ENCODE measurements at regions not wholly inside any gene's neighbourhood (a gene's known extent, or its start where the extent isn't known, plus 50 kb on each side); places are given as distances from the start of the nearest gene placed in this dataset.

- no peak overlapping the region for H3K27ac Mint-ChIP-seq
- Histone ChIP-seq H3K27ac (ENCODE audit: insufficient read depth, low read length, poor library complexity, severe bottlenecking) (no peak overlapping the region), H3K36me3 (ENCODE audit: control insufficient read depth, insufficient read depth, low read length) (no peaks in the 10 kb centered on the region), H3K9me3 (ENCODE audit: control insufficient read depth in 2 of 2, low read length in 2 of 2) (no peaks in the 10 kb centered on the region), H3K27me3 (ENCODE audit: control insufficient read depth, insufficient read depth, low read length) (no peaks in the 10 kb centered on the region), H3K4me1 (ENCODE audit: control insufficient read depth, insufficient read depth, low read length, poor library complexity, severe bottlenecking) (no peaks in the 10 kb centered on the region), H3K4me3 (ENCODE audit: low read depth, low read length) (no peak overlapping the region)
- H3K9me3 Mint-ChIP-seq = peaks cover 0 to 3% (median 0%) of the 10 kb centered on the region in 7 donors
- H3K36me3 Mint-ChIP-seq = no peaks in the 10 kb centered on the region
- DNase-seq (no peak), ATAC-seq (ENCODE audit: low read depth in 2 of 2) (no peak)
- H3K4me3 Mint-ChIP-seq = no peak overlapping the region
- H3K27me3 Mint-ChIP-seq = peaks cover 2% of the 10 kb centered on the region
- H3K4me1 Mint-ChIP-seq = no peaks in the 10 kb centered on the region
Observed at GRCh38 chr20:56843386-56843785, 214.3 kb downstream of the TFAP2C start.

GRCh38 chr20:56843817-56844216 lies 214.7 kb downstream of the TFAP2C start:
- Mint-ChIP-seq H3K4me1 (no peaks in the 10 kb centered on the region), H3K27ac (no peak overlapping the region), H3K4me3 (no peak overlapping the region), H3K9me3 (peaks cover 0 to 3% (median 0%) of the 10 kb centered on the region in 7 donors), H3K27me3 (no peaks in the 10 kb centered on the region), H3K36me3 (no peaks in the 10 kb centered on the region)
- DNase-seq (no peak), ATAC-seq (ENCODE audit: low read depth in 2 of 2) (no peak)
- Histone ChIP-seq H3K4me1 (ENCODE audit: control insufficient read depth, insufficient read depth, low read length, poor library complexity, severe bottlenecking) (no peaks in the 10 kb centered on the region), H3K4me3 (ENCODE audit: low read depth, low read length) (no peak overlapping the region), H3K9me3 (ENCODE audit: control insufficient read depth in 2 of 2, low read length in 2 of 2) (no peaks in the 10 kb centered on the region), H3K36me3 (ENCODE audit: control insufficient read depth, insufficient read depth, low read length) (no peaks in the 10 kb centered on the region), H3K27me3 (ENCODE audit: control insufficient read depth, insufficient read depth, low read length) (no peaks in the 10 kb centered on the region), H3K27ac (ENCODE audit: insufficient read depth, low read length, poor library complexity, severe bottlenecking) (no peak overlapping the region)

GRCh38 chr20:56845546-56846086 lies 216.5 kb downstream of the TFAP2C start:
- no peaks in the 10 kb centered on the region for H3K4me1 Mint-ChIP-seq
- H3K36me3 Mint-ChIP-seq = no peaks in the 10 kb centered on the region
- no peaks in the 10 kb centered on the region for H3K36me3 ChIP-seq (ENCODE audit: control insufficient read depth, insufficient read depth, low read length)

GRCh38 chr20:56848561-56848960 lies 219.5 kb downstream of the TFAP2C start:
- H3K27ac Mint-ChIP-seq = no peak overlapping the region
- H3K27me3 Mint-ChIP-seq = no peaks in the 10 kb centered on the region
- ATAC-seq (ENCODE audit: low read depth in 2 of 2) (no peak), DNase-seq (no peak)
- Histone ChIP-seq H3K4me1 (ENCODE audit: control insufficient read depth, insufficient read depth, low read length, poor library complexity, severe bottlenecking) (no peaks in the 10 kb centered on the region), H3K9me3 (ENCODE audit: control insufficient read depth in 2 of 2, low read length in 2 of 2) (no peaks in the 10 kb centered on the region), H3K27me3 (ENCODE audit: control insufficient read depth, insufficient read depth, low read length) (no peaks in the 10 kb centered on the region), H3K36me3 (ENCODE audit: control insufficient read depth, insufficient read depth, low read length) (no peaks in the 10 kb centered on the region), H3K4me3 (ENCODE audit: low read depth, low read length) (no peak overlapping the region), H3K27ac (ENCODE audit: insufficient read depth, low read length, poor library complexity, severe bottlenecking) (no peak overlapping the region)
- H3K4me3 Mint-ChIP-seq = no peak overlapping the region
- H3K4me1 Mint-ChIP-seq = no peaks in the 10 kb centered on the region
- H3K9me3 Mint-ChIP-seq = peaks cover 0 to 5% (median 0%) of the 10 kb centered on the region in 7 donors
- H3K36me3 Mint-ChIP-seq = no peaks in the 10 kb centered on the region

More at GRCh38 chr20:56845546-56846086, 216.5 kb downstream of the TFAP2C start:
- H3K4me3 ChIP-seq (ENCODE audit: low read depth, low read length) = no peak overlapping the region
- H3K4me1 ChIP-seq (ENCODE audit: control insufficient read depth, insufficient read depth, low read length, poor library complexity, severe bottlenecking) = no peaks in the 10 kb centered on the region
- no peaks in the 10 kb centered on the region for H3K27me3 ChIP-seq (ENCODE audit: control insufficient read depth, insufficient read depth, low read length)
- no peak for DNase-seq
- ATAC-seq (ENCODE audit: low read depth in 2 of 2) = no peak
- no peaks in the 10 kb centered on the region for H3K27me3 Mint-ChIP-seq
- H3K27ac ChIP-seq (ENCODE audit: insufficient read depth, low read length, poor library complexity, severe bottlenecking) = no peak overlapping the region
- no peak overlapping the region for H3K27ac Mint-ChIP-seq
- H3K9me3 ChIP-seq (ENCODE audit: control insufficient read depth in 2 of 2, low read length in 2 of 2) = no peaks in the 10 kb centered on the region
- no peak overlapping the region for H3K4me3 Mint-ChIP-seq
- H3K9me3 Mint-ChIP-seq = peaks cover 0 to 5% (median 0%) of the 10 kb centered on the region in 7 donors

GRCh38 chr20:56851552-56851951 lies 222.4 kb downstream of the TFAP2C start:
- no peak overlapping the region for H3K4me3 Mint-ChIP-seq
- peaks cover under 1% of the 10 kb centered on the region for H3K27me3 Mint-ChIP-seq
- no peaks in the 10 kb centered on the region for H3K4me1 Mint-ChIP-seq

GRCh38 chr20:56855708-56856107 lies 226.6 kb downstream of the TFAP2C start:
- Histone ChIP-seq H3K4me1 (ENCODE audit: control insufficient read depth, insufficient read depth, low read length, poor library complexity, severe bottlenecking) (no peaks in the 10 kb centered on the region), H3K4me3 (ENCODE audit: low read depth, low read length) (no peak overlapping the region), H3K36me3 (ENCODE audit: control insufficient read depth, insufficient read depth, low read length) (no peaks in the 10 kb centered on the region), H3K27me3 (ENCODE audit: control insufficient read depth, insufficient read depth, low read length) (no peaks in the 10 kb centered on the region), H3K27ac (ENCODE audit: insufficient read depth, low read length, poor library complexity, severe bottlenecking) (no peak overlapping the region), H3K9me3 (ENCODE audit: control insufficient read depth in 2 of 2, low read length in 2 of 2) (no peaks in the 10 kb centered on the region)
- Mint-ChIP-seq H3K27me3 (peaks cover 10% of the 10 kb centered on the region), H3K4me3 (no peak overlapping the region), H3K9me3 (peaks cover 0 to 3% (median 0%) of the 10 kb centered on the region in 7 donors), H3K4me1 (no peaks in the 10 kb centered on the region), H3K27ac (no peak overlapping the region), H3K36me3 (no peaks in the 10 kb centered on the region)
- ATAC-seq (ENCODE audit: low read depth in 2 of 2) = no peak
- no peak for DNase-seq

More at GRCh38 chr20:56851552-56851951, 222.4 kb downstream of the TFAP2C start:
- Mint-ChIP-seq H3K9me3 (peaks cover 0 to 3% (median 0%) of the 10 kb centered on the region in 7 donors), H3K27ac (no peak overlapping the region), H3K36me3 (no peaks in the 10 kb centered on the region)
- Histone ChIP-seq H3K9me3 (ENCODE audit: control insufficient read depth in 2 of 2, low read length in 2 of 2) (no peaks in the 10 kb centered on the region), H3K4me3 (ENCODE audit: low read depth, low read length) (no peak overlapping the region), H3K27me3 (ENCODE audit: control insufficient read depth, insufficient read depth, low read length) (no peaks in the 10 kb centered on the region), H3K27ac (ENCODE audit: insufficient read depth, low read length, poor library complexity, severe bottlenecking) (no peak overlapping the region), H3K36me3 (ENCODE audit: control insufficient read depth, insufficient read depth, low read length) (no peaks in the 10 kb centered on the region), H3K4me1 (ENCODE audit: control insufficient read depth, insufficient read depth, low read length, poor library complexity, severe bottlenecking) (no peaks in the 10 kb centered on the region)
- DNase-seq (no peak), ATAC-seq (ENCODE audit: low read depth in 2 of 2) (no peak)

GRCh38 chr20:56857950-56858349 lies 228.8 kb downstream of the TFAP2C start:
- H3K9me3 Mint-ChIP-seq = peaks cover 0 to 3% (median 0%) of the 10 kb centered on the region in 7 donors
- no peaks in the 10 kb centered on the region for H3K4me1 Mint-ChIP-seq
- no peaks in the 10 kb centered on the region for H3K36me3 ChIP-seq (ENCODE audit: control insufficient read depth, insufficient read depth, low read length)
- no peak for ATAC-seq (ENCODE audit: low read depth in 2 of 2)
- H3K4me1 ChIP-seq (ENCODE audit: control insufficient read depth, insufficient read depth, low read length, poor library complexity, severe bottlenecking) = no peaks in the 10 kb centered on the region
- H3K27me3 Mint-ChIP-seq = peaks cover 19% of the 10 kb centered on the region
- no peaks in the 10 kb centered on the region for H3K36me3 Mint-ChIP-seq
- H3K27me3 ChIP-seq (ENCODE audit: control insufficient read depth, insufficient read depth, low read length) = no peaks in the 10 kb centered on the region
- no peak overlapping the region for H3K4me3 ChIP-seq (ENCODE audit: low read depth, low read length)
- no peak overlapping the region for H3K27ac ChIP-seq (ENCODE audit: insufficient read depth, low read length, poor library complexity, severe bottlenecking)
- DNase-seq = no peak
- H3K9me3 ChIP-seq (ENCODE audit: control insufficient read depth in 2 of 2, low read length in 2 of 2) = no peaks in the 10 kb centered on the region
- H3K4me3 Mint-ChIP-seq = no peak overlapping the region
- H3K27ac Mint-ChIP-seq = no peak overlapping the region

- H3K27me3 Mint-ChIP-seq = peaks cover 22% of the 10 kb centered on the region
- H3K36me3 Mint-ChIP-seq = no peaks in the 10 kb centered on the region
- no peaks in the 10 kb centered on the region for H3K27me3 ChIP-seq (ENCODE audit: control insufficient read depth, insufficient read depth, low read length)
- no peak for DNase-seq
- no peak overlapping the region for H3K4me3 ChIP-seq (ENCODE audit: low read depth, low read length)
- H3K9me3 ChIP-seq (ENCODE audit: control insufficient read depth in 2 of 2, low read length in 2 of 2) = no peaks in the 10 kb centered on the region
- H3K4me1 ChIP-seq (ENCODE audit: control insufficient read depth, insufficient read depth, low read length, poor library complexity, severe bottlenecking) = no peaks in the 10 kb centered on the region
- no peaks in the 10 kb centered on the region for H3K36me3 ChIP-seq (ENCODE audit: control insufficient read depth, insufficient read depth, low read length)
- ATAC-seq (ENCODE audit: low read depth in 2 of 2) = no peak
- no peaks in the 10 kb centered on the region for H3K4me1 Mint-ChIP-seq
- no peak overlapping the region for H3K27ac Mint-ChIP-seq
- H3K27ac ChIP-seq (ENCODE audit: insufficient read depth, low read length, poor library complexity, severe bottlenecking) = no peak overlapping the region
- H3K4me3 Mint-ChIP-seq = no peak overlapping the region
- H3K9me3 Mint-ChIP-seq = peaks cover 0 to 3% (median 0%) of the 10 kb centered on the region in 7 donors
Observed at GRCh38 chr20:56859039-56859800, 230.1 kb downstream of the TFAP2C start.
